HEK293T (cell line): ENCODE measurements at regions not wholly inside any gene's neighbourhood (a gene's known extent, or its start where the extent isn't known, plus 50 kb on each side); places are given as distances from the start of the nearest gene placed in this dataset.

Experiments used
- BHLHE40 ChIP-seq: fragments of 450-650 bp; IDR thresholded peaks from 2 replicates; pipeline ENCODE4 v1.6.1; 2016; ENCODE audit warnings: mild to moderate bottlenecking, moderate library complexity, borderline replicate concordance
- CTBP1 ChIP-seq: fragments of 450-650 bp; IDR thresholded peaks from 2 replicates; pipeline ENCODE4 v1.6.1; 2016; ENCODE audit warnings: borderline replicate concordance
- FOXA1 ChIP-seq: fragments of 450-650 bp; IDR thresholded peaks from 2 replicates; pipeline ENCODE4 v1.6.1; 2016; ENCODE audit warnings: mild to moderate bottlenecking
- FOXK2 ChIP-seq: fragments of 450-650 bp; IDR thresholded peaks from 2 replicates; pipeline ENCODE4 v1.6.1; 2016; ENCODE audit warnings: mild to moderate bottlenecking
- FOXM1 ChIP-seq: fragments of 450-650 bp; IDR thresholded peaks from 2 replicates; pipeline ENCODE4 v1.6.1; 2017; ENCODE audit warnings: mild to moderate bottlenecking, borderline replicate concordance
- HDGF ChIP-seq: fragments of 450-650 bp; IDR thresholded peaks from 2 replicates; pipeline ENCODE4 v1.6.1; 2017; ENCODE audit warnings: antibody characterized with exemption, borderline replicate concordance
- L3MBTL2 ChIP-seq: fragments of 450-650 bp; conservative IDR thresholded peaks from 2 replicates; pipeline ENCODE4 v1.6.1; 2016; ENCODE audit warnings: mild to moderate bottlenecking
- LEF1 ChIP-seq: fragments of 450-650 bp; IDR thresholded peaks from 2 replicates; pipeline ENCODE4 v1.6.1; 2017; ENCODE audit warnings: mild to moderate bottlenecking, borderline replicate concordance
- NFRKB ChIP-seq: fragments of 450-650 bp; IDR thresholded peaks from 2 replicates; pipeline ENCODE4 v1.6.1; 2016; ENCODE audit warnings: mild to moderate bottlenecking, moderate library complexity
- PKNOX1 ChIP-seq: fragments of 450-650 bp; IDR thresholded peaks from 2 replicates; pipeline ENCODE4 v1.6.1; 2016
- SUZ12 ChIP-seq: fragments of 450-650 bp; IDR thresholded peaks from 2 replicates; pipeline ENCODE4 v1.6.1; 2016; ENCODE audit warnings: mild to moderate bottlenecking

DNA sequence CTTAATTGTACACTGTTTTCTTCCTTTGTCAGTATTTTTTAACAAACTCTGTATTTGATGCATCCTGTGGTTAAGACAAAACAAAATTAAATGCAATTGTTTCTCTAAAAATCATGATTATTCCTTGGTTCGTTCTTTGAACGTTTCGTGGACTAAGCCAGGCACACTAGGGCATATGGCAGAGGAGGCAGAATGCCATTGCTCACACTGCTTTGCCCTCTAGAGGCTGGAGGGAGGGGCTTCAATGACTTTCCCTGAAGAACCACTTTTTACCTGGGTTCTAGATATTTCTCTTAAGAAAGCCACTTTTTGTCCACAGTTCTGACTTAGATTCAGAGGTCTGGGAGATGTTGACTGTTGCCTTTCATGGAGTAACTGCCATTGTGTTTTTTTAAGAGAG is 236.2 kb upstream of the ADAMTSL1 start:
- no peak for TF ChIP-seq BHLHE40
- TF ChIP-seq LEF1 = no peak
- TF ChIP-seq FOXA1 = no peak
- no peak for TF ChIP-seq SUZ12
- no peak for TF ChIP-seq PKNOX1
- no peak for TF ChIP-seq CTBP1
- TF ChIP-seq L3MBTL2 = no peak
- TF ChIP-seq NFRKB = no peak
- no peak for TF ChIP-seq HDGF
- TF ChIP-seq FOXM1 = no peak
- no peak for TF ChIP-seq FOXK2
